Activated CD4-positive, alpha-beta T cell treated with anti-CD3 and anti-CD28 coated beads, Interleukin-2, amount 50 U/mL, for 24 hours (primary cell): ENCODE measurements at regions not wholly inside any gene's neighbourhood (a gene's known extent, or its start where the extent isn't known, plus 50 kb on each side); places are given as distances from the start of the nearest gene placed in this dataset.

Source experiments
- DNase-seq, 2 donors: peaks; one replicate each; pipeline ENCODE4 v3.0.0-alpha.2; 2020; ENCODE audit warnings: low read depth in 1 of 2, low spot score in 1 of 2

GRCh38 chr1:37085393-37085792 is 51.1 kb upstream of the GRIK3 start:
- no peak for DNase-seq

GRCh38 chr1:37089750-37090149 is 55.4 kb upstream of the GRIK3 start:
- no peak for DNase-seq

- DNase-seq = no peak
Observed at GRCh38 chr1:37090671-37091070, 56.4 kb upstream of the GRIK3 start.

DNA sequence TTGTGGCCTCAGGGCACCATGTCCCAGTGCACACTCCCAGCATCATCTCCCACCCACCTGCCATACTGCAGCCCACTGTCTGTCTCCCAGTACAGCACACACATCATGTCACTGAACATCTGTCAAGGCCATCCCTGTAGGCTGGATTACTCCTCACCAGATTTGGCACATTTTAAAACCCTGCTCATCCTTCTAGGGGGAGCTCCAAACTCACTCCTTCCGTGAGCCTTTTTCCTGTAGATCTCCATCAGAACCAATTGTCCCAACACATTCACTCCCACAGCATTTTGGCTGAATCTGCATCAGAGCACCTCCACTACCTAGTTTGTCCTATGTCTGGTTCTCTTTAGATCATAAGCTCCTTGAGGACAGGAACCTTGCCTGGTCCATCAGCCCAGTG is 58.6 kb upstream of the GRIK3 start:
- DNase-seq = no peak

DNA sequence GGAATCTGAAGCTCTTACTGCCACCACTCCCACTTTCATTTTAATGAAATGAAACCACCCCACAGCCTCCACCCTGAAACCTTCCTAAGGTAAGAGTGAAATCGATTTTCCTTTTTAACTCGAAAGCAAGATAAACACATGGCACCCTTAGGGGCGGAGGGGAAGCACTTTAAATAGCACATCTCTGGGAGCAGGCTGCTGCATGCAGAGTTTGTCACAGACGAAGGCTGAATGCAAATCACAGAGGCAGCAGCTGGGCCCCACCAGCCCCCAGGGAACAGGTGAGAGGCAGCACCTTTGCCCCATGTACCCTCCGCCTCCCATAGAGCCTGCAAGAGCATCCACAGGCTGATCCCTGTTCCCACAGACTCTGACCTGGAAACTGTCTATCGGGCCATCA is 60.0 kb upstream of the GRIK3 start:
- no peak for DNase-seq

DNA sequence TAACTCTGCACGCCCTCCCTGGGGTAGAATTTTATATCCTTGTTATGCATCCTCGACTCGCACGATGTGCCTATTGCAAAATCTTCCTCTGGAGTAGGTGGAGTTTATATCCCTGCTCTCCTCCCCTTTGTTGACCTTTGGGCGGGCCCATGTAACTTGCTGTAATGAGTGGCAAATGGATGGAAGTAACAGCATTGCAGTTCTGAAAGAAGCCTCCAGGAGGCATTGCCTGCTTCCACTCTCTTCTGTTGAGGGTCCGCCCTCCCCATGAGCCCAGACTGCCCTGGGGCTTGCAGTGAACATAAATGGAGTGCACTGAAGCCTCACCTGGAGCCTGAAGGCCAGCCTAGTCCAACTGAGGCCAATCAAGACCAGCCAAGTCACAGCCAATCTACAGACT is 62.2 kb upstream of the GRIK3 start:
- DNase-seq = no peak

DNA sequence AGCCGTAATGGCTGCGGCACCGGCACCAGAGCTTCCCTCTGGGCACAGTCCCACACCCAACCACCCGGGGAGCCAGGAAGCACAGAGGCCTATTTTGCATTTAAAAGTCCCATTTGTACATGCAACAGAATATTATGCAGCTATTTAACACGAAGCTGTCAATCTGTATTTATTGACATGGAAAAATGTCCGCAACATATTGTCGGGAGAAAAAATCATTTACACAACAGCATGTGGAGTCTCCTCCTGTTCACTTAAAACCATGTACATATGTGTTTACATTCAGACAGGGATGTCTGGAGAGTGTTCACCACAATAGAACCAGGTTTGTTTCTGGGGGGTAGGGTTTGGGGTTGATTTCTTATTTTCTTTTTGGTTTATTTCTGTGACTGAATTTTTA is 63.4 kb upstream of the GRIK3 start:
- no peak for DNase-seq

- no peak for DNase-seq
Observed at GRCh38 chr1:37098237-37098636, 63.9 kb upstream of the GRIK3 start.

DNA sequence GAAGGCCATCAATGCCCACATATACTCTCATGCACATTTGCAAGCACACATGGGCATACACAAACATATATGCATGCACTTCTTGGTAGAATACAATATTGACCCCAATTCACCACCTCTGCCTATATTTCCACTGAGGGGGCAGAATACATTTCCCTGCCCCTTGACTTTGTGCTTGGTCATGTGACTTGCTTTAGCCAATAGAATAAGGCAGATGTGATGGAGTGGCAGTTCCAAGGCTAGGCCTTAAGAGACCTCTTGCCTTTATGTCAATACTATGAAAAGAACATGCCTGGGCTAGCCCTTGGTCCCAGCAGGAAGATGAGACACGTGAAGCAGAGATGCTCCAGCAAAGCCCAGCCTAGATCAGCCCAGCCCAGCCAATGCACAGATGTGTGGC is 66.0 kb upstream of the GRIK3 start:
- DNase-seq = no peak

DNA sequence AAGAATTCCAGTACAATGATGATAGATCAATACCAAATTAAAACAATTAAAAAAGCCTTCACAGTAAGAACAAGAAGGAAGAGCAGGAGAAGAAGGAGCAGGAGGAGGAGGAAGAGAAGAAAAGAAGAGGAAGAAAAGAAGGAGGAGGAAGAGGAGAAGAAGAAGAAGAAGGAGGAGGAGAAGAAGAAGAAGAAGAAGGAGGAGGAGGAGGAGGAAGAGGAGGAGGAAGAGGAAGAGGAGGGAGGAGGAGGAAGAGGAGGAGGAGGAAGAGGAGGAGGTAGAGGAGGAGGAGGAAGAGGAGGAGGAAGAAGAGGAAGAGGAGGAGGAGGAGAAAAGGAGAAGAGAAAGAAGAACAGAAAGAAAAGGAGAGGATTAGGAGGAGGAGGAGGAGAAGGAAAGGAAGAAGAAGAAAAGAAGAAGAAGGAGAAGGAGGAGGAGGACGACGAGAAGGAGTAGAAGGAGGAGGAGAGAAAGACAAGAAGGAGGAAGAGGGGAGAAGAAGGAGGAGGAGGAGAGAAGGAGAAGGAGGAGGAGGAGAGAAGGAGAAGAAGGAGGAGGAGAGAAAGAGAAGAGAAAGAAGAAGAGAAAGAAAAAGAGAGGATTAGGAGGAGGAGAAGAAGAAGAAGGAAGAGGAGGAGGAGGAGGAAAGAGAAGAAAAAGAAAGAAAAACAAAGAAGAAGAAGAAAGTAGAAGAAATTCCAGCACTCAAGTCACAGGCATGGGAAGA is 68.5 kb upstream of the GRIK3 start:
- DNase-seq = no peak

DNA sequence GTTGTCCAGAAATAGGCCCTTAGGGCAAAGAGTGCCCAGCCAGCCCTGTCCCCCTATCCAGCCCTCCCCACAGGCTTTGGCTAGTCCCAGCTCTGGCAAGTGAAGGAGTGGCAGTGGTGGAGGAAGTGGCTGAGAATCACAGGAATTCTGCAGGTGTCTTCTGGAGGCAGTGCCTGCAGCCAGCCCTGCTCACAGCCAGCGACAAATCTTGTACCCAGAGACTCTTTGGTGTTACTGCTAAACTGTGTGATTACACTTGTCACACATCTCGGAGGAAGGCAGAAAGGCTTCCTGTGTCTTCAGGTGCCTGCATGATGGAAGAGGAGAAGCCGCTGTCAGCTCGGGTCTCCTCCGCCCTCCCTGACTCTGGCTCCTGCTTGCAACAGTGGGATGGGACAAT is 71.6 kb upstream of the GRIK3 start:
- no peak for DNase-seq

DNA sequence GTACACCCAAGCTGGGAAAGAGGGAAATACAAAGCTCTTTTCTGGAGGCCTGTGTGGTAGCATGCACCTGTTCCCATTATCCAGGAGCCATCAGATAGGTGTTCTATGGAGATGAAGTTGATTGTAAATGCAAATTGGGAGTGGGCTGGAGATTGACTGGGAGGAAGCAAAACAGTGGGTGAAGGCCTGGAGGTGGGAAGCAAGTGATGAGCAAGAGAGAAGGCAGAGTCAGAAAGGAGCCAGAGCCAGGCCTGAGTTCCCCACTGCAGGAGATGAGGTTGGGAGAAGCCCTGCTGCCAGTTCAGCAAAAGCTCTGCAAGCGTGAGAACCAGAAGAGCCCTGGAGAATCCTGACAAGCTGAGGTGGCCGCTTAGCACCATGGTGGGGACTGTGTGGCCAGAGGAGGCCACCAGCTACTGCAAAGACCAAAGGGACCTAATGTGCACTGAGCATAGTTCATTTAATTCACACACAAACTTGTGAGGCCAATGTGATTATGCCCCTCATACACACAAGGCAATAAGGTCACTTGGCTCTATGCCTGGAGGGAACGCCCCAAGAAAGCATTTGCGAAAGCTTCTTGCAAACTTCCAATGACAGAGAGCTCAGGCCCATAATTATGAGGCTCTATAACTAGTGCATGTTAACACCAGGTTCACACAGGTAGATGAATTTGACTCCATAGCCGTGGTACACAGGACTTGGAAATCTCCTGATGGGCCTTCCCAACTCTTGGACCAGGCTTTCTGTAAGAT is 73.0 kb upstream of the GRIK3 start:
- DNase-seq = no peak

DNA sequence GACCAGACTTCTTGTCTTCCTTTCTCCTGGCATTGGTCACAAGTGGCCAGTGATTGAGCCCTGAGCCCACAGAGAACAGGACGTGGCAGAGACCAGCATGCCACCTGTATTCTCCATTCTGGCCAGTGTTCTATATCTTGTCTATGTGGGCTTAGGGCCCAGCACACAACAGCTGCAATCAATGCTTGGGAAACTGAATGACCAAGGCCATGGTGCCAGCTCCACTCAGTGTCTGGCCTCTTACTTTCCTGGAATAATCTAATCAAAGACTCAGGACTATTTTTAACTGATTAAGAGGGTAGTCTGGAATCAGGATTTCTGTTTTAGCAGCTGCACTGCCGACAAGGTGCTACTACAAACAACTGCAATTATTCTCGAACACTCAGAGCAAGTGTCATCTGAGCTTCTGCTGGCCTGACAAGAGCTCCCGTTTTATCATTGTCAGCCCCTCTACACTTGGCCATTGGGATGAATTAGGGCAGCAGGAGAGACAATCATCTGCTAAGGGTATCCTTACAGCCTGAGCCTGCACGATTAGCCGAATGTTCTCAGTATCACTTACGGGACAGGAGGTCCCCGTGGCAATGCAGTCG is 74.4 kb upstream of the GRIK3 start:
- no peak for DNase-seq

GRCh38 chr1:37112430-37112829 is 78.1 kb upstream of the GRIK3 start:
- DNase-seq = no peak

GRCh38 chr1:37113285-37113997 is 79.1 kb upstream of the GRIK3 start:
- no peak for DNase-seq

DNA sequence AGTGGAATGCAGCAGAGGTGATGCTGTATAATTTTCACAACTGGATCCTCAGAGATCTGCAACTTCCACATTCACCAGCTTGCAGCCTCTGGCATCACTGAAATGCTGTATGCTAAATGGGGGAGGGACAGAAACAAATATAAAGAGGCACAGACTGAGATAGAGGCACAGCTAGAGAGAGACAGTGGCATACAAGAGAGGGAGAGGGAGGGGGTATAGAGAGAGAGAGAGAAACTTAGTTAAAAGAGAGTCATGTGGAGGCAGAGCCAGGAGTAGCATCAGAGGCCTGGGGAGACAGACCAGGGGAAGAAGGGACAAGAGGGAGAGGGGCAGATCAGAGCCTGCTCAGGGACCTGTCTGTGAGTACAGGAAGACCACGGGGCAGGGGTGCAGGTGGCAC is 84.5 kb upstream of the GRIK3 start:
- DNase-seq = no peak

GRCh38 chr1:37120279-37120678 is 86.0 kb upstream of the GRIK3 start:
- DNase-seq = no peak

DNA sequence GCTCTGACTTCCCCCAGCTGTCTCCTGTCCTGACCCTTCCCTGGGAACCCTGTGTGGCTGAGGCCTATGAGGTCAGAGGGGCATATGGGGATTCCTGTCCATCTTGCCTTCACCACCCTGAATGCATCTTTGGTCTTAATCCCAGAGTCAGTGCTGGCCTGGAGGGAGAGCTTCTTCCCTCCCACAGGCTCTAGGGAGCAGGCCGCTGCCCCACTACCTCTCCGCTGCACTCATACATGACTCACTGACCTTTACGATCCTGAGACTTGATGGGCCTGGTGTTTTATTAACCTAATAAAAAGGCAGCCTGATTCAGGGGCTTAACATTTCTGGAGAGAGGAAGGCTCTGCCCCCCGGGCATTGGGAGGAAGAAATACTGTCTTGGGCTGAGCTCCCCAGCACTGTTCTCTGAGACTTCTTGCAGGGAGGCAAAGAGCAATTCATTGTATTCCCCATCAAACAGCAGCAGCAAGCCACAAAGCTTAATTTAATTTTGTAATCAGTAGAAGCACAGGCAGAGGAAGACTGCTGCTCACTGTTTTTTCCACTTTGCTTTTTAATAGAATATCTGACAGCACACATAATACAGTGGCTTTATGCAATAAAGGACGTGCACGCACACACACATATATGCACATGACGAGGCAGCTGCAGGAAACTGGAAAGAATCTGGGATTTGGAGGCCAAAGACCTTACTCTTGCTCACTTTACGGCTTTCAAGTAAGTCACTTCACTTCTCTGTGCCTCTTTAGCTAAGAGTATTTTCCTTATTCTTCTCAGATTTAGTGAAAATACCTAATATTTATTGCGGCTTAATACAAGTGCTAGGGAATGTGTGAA is 89.2 kb upstream of the GRIK3 start:
- DNase-seq = no peak

GRCh38 chr1:37124501-37124900 is 90.2 kb upstream of the GRIK3 start:
- no peak for DNase-seq

DNA sequence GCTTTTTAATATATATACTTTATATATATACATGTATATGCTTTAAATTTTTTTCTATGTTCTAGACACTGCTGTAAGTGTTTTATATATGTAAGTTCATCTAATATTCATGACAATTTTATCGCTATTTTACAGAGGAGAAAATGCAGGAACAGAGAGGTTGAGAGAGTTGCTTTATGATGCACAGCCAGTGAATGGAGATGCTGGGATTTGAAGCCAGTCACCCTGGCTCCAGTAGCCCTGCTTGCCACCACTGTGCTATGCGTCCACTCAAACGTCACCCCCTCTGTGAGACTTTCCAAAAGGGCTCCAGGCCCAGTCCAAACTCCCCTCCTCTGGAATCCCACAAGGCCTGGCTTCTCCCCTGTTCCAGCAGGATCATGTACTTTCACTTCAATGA is 91.0 kb upstream of the GRIK3 start:
- no peak for DNase-seq

GRCh38 chr1:37127254-37127748 is 93.0 kb upstream of the GRIK3 start:
- no peak for DNase-seq
